GM12865 (cell line): ENCODE measurements at regions not wholly inside any gene's neighbourhood (a gene's known extent, or its start where the extent isn't known, plus 50 kb on each side); places are given as distances from the start of the nearest gene placed in this dataset.
A peak's percentile ranks its signal among the peaks of the same experiment; 100 is the strongest.

Source experiments
- DNase-seq: peaks from one replicate; pipeline ENCODE4 v3.0.0; 2010; ENCODE audit warnings: low read depth
- H3K4me3 ChIP-seq: 2 replicates; pipeline ENCODE4 v1.5.1; 2011; ENCODE audit warnings: mild to moderate bottlenecking, low read depth, low read length, control low read depth
- CTCF ChIP-seq: IDR thresholded peaks from 2 replicates; pipeline ENCODE4 v1.5.1; 2011; ENCODE audit warnings: low read length, control low read depth, low read depth, inconsistent platforms; ENCODE audit not compliant: insufficient read depth; ENCODE audit errors: missing control alignments

DNA sequence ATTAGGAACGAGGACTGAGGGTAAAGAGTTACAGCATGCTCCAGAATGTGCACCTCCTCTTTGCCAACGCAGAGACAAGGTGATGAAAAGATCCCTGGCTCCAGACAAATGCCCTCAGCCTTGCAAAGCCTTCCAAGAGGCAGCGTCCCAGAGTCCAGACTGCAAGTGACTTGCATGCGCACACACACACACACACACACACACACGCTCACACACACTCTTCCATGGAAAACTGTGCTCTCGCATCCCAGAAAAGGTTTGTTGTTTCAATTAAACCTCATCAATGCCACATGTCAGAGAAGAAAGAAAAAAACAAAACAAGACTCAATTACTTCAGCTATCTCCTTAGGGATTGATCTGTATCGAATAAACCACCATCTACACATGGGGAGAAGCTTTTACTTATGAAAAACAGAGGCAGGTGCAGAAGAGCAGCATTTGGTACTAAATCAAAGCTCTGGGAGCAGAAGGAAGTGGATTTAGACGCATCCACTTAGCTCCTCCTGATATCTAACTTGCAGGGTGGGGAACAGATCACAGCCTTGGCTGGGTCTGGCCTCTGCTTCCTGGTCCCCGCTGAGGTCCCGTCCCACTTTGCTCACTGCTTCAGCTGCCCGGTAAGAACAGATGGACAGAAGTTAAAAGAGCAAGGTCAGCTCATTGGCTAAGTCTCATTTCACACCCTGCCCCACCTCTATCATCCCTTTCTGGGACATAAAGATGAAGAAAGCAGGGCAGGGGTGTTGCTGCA, 249.8 kb upstream of the BLID start:
- no peak overlapping the region for H3K4me3 ChIP-seq
- DNase-seq, result no peak

DNA sequence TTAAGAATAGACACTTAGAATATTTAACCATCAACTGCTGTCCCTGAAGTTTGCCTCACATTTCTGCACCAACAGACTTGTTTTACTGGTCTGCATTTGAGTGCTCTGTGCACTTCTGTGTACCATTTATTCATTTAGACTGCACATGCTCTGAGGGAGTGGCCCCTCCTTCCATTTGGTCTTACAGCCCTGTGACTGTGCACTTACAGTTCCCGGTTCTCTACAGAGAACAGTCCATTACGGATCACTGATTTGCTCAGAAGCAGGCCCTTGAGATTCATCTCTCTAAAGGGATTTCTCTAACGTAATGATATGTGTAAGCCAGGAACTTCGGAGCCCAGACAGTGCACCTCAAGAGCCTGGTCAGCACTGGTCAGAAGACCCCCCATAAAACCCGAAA, 247.3 kb upstream of the BLID start:
- no peak for DNase-seq
- no peak overlapping the region for H3K4me3 ChIP-seq
- no peak for TF ChIP-seq CTCF

More for the DNA sequence above, 249.8 kb upstream of the BLID start:
- no peak for TF ChIP-seq CTCF

GRCh38 chr11:122362381-122362780, 246.4 kb upstream of the BLID start:
- no peak for DNase-seq
- no peak for TF ChIP-seq CTCF
- H3K4me3 ChIP-seq, result no peak overlapping the region

GRCh38 chr11:122360875-122361274, 244.9 kb upstream of the BLID start:
- no peak for DNase-seq
- H3K4me3 ChIP-seq, result no peak overlapping the region
- peak; percentile 14 for TF ChIP-seq CTCF

DNA sequence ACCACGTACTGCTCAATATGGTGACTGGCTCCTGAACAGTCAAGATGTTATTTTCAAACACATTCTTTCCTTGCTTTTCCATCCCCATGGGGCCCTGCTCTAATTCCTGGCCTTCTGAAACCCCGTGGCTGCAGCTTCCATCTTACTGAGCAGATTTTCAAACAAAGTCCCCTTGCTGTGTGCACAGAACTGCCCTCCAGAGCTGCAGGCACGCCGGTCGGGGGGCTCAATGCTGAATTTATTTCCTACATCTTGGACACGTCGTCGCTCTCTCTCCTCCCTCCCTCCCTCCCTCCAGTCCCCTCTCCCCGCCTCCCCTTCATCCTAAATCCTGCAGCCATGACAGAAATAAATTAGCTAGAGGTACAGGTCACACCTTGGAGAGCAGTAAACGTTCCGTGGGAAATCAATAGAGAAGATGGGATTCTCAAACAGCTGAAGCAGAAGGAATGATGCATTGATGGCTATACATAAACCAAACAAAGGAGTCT, 243.1 kb upstream of the BLID start:
- DNase-seq, result no peak
- no peak overlapping the region for H3K4me3 ChIP-seq
- TF ChIP-seq CTCF, result no peak

DNA sequence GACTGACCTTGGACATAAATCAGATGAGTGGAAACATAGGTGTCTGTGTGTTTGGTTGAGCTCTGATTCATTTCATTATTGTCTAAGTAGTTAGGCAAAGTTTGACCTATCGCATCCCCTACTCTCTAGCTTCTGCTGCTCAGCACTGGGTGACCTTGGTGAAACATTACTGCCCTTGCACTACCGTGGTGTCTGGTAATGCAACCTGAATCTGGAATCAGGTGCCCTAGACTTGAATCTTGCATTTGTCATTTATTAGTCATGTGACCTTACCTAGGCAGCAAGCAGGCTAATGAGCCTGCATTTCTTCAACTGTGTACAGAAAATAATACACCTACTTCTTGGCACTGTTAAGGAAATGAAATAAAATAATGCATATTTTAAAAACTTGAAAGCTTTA, 242.3 kb upstream of the BLID start:
- DNase-seq, result no peak
- H3K4me3 ChIP-seq, result no peak overlapping the region
- TF ChIP-seq CTCF, result no peak

- no peak overlapping the region for H3K4me3 ChIP-seq
- TF ChIP-seq CTCF, result no peak
- no peak for DNase-seq
Measured at GRCh38 chr11:122355968-122356367, 240.0 kb upstream of the BLID start.
